ENCODE measurements at regions not wholly inside any gene's neighbourhood (a gene's known extent, or its start where the extent isn't known, plus 50 kb on each side); places are given as distances from the start of the nearest gene placed in this dataset.

GRCh38 chr10:130745821-130746220, 565.7 kb downstream of the TCERG1L start:
- DNase-seq (ENCODE audit: low read depth), result no peak

DNA sequence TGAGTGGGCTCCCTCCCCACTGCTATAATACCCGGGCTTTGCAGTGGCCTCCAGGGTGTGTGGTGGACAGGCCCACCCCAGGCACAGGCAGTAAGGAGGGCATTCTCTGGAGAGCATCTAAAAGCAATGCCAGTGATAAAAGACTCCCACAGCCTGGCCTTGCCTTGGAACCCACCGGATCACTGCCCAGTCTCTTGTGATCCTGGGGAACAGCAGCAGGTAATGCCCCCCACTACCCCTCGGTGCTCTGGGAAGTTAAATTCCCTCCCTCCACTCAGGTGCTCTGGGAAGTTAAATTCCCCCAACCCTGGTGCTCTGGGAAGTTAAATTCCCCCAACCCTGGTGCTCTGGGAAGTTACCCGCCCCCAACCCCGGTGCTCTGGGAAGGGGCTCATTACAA, 565.2 kb downstream of the TCERG1L start:
- DNase-seq (ENCODE audit: low read depth), result no peak

DNA sequence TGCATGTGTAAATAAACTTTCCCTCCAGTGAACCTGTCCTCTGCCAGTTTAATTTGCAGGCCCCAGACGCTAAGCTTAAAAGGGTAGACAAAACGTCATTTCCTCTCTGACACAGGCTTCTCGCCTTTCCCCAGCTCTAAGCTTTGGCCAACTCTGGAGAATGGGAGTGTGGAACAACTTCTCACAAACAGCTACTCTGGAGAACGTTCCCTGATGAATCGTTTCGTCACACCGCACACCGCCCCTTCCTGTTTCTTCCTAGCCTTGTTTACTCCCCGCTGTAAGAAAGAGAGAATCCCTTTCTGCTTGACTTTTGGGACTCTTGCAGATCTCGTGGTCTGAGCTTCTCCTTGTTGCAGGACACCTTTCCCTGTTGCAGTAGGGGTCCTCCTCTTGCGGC, 564.2 kb downstream of the TCERG1L start:
- no peak for DNase-seq (ENCODE audit: low read depth)

DNA sequence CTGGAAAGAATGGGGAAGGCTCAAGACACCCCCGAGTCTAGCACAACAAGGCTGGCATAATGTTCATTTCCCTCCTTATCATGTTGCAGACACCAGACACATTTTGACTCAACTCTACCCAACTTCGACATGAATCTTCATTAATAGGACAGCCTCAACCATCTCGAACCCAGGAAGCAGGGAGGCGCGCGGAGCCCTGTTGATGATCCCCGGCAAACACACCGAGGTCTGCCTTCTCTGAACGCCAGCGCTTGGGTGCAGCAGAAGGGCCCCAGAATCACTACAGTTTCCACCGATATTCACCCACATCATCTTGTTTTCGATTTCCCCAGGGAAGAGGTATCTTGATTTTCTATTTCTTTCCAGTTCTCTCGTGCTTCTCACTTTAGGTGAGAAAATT, 563.6 kb downstream of the TCERG1L start:
- no peak for DNase-seq (ENCODE audit: low read depth)

DNA sequence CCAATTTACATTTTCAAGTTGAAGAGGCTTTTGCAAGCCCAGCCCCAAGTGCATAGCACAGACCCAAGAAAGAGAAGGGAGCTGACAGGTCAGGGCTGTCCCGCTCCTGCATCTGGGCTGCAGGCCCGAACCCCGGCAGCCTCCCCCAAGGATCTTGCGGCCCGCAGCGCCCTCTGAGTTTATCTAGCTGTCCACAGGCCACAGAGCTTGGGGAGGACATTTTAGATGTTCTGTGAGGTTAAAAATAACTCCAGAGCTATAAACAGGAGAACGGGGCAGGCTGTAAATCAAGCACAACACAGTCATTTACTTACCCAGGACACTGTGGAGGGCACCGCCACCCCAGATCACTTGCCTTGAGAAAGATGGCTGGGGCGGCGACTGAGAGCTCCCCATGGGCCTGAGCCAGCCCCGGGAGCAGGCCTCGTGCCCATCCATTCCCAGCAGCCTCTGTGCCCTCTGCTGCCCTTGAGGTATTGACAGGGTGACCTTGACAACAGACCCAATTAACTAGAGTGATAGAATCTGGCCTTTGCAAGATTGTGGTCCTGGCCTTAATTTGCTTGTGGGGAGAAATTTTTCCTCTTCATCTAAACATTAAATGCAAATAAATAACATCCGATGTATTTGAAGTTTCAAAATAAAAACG, 563.0 kb downstream of the TCERG1L start:
- DNase-seq (ENCODE audit: low read depth), result no peak

DNA sequence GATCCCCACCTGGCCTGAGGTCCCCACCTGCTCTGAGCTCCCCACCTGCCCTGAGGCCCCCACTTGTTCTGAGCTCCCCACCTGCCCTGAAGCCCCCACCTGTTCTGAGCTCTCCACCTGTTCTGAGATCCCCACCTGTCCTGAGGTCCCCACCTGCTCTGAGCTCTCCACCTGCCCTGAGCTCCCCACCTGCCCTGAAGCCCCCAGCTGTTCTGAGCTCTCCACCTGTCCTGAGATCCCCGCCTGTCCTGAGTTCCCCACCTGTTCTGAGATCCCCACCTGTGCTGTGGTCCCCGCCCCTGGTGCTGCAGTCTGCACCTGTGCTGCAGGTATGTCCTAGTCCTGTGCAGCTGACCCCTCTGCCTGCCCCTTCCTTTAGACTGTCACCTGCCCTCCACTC, 561.6 kb downstream of the TCERG1L start:
- DNase-seq (ENCODE audit: low read depth), result no peak

DNA sequence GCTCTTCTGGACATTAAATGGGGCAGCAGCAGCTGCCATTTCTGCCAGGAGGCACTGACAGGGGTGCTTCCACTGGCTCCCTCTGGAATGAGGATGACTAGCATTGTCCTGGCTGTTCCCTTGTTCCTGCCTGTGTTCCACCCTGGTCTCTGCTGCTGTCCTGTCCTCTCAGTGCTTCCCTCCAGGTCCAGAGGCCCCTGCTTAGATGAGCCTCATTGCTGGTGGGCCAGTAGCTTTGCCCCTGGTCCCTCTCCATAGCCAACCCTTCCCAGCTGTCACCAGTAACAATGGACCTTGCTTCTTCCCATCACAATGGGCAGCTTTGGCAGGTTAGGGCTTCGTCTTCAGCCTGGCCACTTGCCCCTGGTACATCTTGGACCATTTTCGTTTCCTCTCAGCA, 561.1 kb downstream of the TCERG1L start:
- no peak for DNase-seq (ENCODE audit: low read depth)

DNA sequence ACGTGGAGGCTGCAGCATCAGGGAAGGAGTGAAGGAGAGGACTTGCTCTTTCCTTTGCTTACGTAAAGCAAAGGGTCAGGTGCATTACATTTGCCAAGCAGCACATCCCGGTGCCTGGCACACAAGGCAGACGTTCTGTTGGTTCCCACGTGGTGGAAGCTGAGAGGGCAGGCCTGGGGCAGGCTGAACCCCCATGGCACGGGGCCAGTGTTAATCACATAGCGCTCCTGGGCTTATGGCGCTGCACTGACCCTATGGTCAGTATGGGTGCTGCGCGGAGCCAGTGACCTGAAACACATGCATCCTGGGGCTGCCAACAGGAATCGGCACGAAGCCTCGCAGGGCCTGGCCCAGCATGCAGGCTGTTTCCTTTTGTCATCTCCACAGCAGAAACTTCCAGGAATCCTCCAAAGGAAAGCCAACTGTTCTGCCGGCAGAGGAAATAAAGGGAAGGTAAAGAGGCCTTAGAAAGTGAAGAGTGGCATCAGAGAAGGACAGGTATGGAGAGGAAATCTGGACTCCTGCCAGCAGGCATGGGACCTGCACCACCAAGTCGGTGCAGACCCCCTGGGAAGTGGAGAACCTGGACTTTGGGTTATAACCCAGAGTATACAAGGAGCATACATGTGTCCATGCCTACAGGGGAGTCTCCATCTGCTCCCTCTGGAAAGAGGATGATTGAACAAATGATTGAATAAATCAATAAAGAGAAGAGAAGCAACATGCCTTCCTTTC, 560.2 kb downstream of the TCERG1L start:
- DNase-seq (ENCODE audit: low read depth), result no peak

DNA sequence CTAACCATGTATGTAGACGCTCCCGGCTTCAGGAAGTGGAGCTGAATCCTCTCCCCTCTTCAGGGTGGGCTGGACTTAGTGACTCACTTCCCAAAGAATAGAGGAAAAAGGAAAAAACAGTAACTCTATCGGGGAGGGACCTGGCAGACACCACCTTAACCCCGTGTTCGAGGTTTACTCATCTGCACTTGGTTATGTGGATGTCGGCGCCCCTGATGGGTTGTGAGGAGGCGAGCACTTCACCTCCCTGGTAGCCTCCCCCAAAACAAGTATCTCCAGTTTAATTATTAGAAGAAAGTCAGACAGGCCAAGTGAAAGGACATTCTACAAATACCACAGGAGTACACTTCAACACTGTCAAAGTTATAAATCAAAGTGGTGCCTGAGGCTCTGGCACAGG, 559.7 kb downstream of the TCERG1L start:
- no peak for DNase-seq (ENCODE audit: low read depth)

- no peak for DNase-seq (ENCODE audit: low read depth)
These were observed 554.9 kb downstream of the TCERG1L start for GRCh38 chr10:130756651-130757050.

- no peak for DNase-seq (ENCODE audit: low read depth)
These were observed 554.2 kb downstream of the TCERG1L start for GRCh38 chr10:130757271-130757670.

GRCh38 chr10:130757821-130758489, 553.6 kb downstream of the TCERG1L start:
- DNase-seq (ENCODE audit: low read depth), result no peak

DNA sequence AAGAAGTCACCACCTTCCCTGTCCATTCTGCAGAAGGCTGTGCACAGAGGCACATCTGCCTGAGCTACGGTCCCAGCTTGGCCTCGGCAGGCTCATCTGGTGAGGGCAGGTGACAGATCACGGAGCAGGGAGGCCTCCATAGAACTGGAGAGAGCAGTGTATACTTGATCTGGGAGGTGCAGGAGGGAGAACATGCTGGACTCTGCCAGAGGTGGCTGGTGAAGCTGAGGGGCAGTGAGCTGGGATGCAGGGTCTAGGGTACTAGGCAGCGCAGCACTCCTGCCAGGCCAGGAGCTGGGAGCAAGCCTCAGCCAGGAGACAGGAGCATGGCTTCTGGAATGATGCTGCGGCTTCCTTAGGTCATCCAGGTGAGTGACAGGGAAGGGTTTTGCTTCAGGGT, 553.0 kb downstream of the TCERG1L start:
- no peak for DNase-seq (ENCODE audit: low read depth)

DNA sequence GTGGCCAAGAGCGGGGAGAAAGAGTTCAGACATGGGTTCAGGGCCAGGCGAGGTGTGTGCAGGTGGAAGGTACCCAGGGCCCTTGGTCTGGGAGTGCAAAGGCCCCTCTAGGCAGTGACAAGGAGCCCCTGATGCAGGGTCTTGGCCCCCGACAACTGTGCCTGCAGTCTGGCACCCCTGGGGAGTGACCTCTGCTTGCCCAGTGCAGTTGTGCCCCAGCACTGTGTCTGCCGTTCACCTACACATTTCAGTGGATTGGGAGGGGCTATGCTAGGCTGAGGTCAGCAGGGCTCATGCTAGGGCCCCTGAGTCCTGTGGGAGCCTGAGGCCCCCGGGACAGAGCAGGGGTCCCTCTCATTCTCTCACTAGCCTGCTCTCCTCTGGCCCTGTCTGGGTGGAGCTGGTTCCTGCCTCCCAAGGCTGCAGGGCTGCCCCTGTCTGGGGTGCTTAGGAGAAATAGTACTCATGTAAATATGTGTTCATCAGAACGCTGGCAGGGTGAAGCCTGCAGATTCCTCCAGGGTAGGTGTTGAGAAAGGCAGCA, 550.4 kb downstream of the TCERG1L start:
- DNase-seq (ENCODE audit: low read depth), result no peak

GRCh38 chr10:130761788-130762301, 549.7 kb downstream of the TCERG1L start:
- DNase-seq (ENCODE audit: low read depth), result no peak

DNA sequence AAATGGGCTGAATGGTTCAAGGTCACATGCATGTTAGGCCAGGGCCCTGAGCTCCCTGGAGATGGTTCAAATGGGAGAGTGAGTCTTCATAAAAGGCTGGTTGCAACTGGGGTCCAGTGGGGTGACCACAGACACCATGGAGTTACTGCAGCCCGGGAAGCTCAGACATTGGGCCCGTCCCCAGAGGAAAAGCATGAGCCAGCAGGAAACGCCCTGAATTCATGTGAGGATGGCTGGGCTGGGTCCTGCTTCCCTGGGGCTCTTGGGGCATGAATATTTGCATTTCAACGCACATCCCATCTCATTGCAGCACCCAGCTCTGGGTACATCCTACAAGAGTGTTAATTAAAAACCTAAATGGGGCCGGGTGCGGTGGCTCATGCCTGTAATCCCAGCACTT, 549.0 kb downstream of the TCERG1L start:
- no peak for DNase-seq (ENCODE audit: low read depth)

- DNase-seq (ENCODE audit: low read depth), result no peak
These were observed 548.5 kb downstream of the TCERG1L start for GRCh38 chr10:130763071-130763470.

DNA sequence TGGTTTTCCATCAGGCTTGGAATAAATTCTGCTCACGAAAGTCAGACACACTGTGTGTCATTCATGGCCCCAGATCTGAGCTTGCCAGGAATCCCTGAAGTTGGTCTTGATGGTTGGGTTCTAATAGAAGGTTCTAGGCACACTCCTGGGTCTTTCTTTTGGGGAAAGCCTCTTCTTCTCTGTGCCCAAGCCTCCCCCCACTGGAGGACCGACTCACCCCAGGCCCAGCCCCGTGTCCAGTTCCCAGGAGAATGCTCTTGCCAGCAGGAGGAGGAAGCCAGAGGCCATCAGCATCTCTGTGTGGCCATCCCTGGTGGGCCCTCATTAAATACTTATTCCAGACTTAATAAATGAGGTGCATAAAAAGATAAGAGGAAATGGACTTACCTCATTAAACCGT, 548.0 kb downstream of the TCERG1L start:
- no peak for DNase-seq (ENCODE audit: low read depth)

- DNase-seq (ENCODE audit: low read depth), result no peak
These were observed 546.9 kb downstream of the TCERG1L start for GRCh38 chr10:130764651-130765050.

GRCh38 chr10:130766071-130766470, 545.5 kb downstream of the TCERG1L start:
- DNase-seq (ENCODE audit: low read depth), result no peak

GRCh38 chr10:130767116-130767730, 544.3 kb downstream of the TCERG1L start:
- no peak for DNase-seq (ENCODE audit: low read depth)

Measured in fibroblast of gingiva (primary cell).